ENCODE measurements at regions not wholly inside any gene's neighbourhood (a gene's known extent, or its start where the extent isn't known, plus 50 kb on each side); places are given as distances from the start of the nearest gene placed in this dataset.

DNA sequence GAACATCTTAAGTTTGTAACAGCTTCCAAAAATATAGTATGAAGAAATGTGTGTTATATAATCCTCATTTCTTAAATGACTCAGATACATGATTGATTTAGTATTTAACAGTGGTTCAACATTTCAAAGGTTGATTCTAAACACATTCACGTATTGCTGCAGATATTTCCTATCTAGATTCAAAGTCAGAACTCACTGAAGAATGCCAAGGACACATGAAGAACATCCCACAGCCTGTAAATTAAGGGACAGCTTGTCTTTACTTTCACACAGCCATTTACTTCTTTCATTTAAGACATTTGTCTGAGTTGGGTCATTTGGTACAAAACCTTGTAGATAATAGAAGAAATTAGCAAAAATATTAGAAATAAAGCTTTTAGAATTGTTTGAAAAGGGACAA, 66.9 kb upstream of the CPSF6 start:
- Mint-ChIP-seq H3K4me1 (no peaks in the 10 kb centered on the region), H3K27me3 (no peaks in the 10 kb centered on the region), H3K4me3 (no peak overlapping the region), H3K9me3 (ENCODE audit: insufficient read depth) (peaks cover 3% of the 10 kb centered on the region), H3K27ac (no peak overlapping the region)
- Histone ChIP-seq H3K4me3 (ENCODE audit: control extremely low read depth in 1 of 5, extremely low read depth in 1 of 5, insufficient read depth in 1 of 5, low read depth in 2 of 5, low read length in 4 of 5) (no peak overlapping the region), H2AFZ (ENCODE audit: insufficient read depth, low read depth, low read length, poor library complexity, severe bottlenecking) (no peak overlapping the region), H3K79me2 (ENCODE audit: control insufficient read depth, insufficient read depth, low read length) (no peaks in the 10 kb centered on the region), H3K9me3 (ENCODE audit: control extremely low read depth in 1 of 3, control insufficient read depth in 2 of 3, insufficient read depth in 1 of 3, low read length in 2 of 3) (no peaks in the 10 kb centered on the region), H3K9ac (ENCODE audit: low read length) (no peak overlapping the region), H3K27me3 (replicated peaks in 1 of 4; ENCODE audit: control extremely low read depth in 1 of 4, control insufficient read depth in 3 of 4, insufficient read depth in 4 of 4, low read length in 3 of 4) (no peaks in the 10 kb centered on the region), H3K27ac (ENCODE audit: low read length in 2 of 2) (no peak overlapping the region), H4K20me1 (ENCODE audit: control insufficient read depth, insufficient read depth, low read length, poor library complexity, severe bottlenecking) (no peaks in the 10 kb centered on the region), H3K36me3 (replicated peaks in 1 of 2; ENCODE audit: control extremely low read depth in 1 of 2, control insufficient read depth in 1 of 2, extremely low read depth in 1 of 2, insufficient read depth in 2 of 2, low read length in 1 of 2) (no peaks in the 10 kb centered on the region), H3K4me2 (replicated peaks; ENCODE audit: low read depth, low read length, poor library complexity, severe bottlenecking) (no peak overlapping the region), H3K4me1 (ENCODE audit: control insufficient read depth in 2 of 2, insufficient read depth in 2 of 2, low read length in 2 of 2) (no peaks in the 10 kb centered on the region)
- intact Hi-C loops (cut with micrococcal nuclease): no loop called here
- ATAC-seq (ENCODE audit: low read depth) (no peak), DNase-seq (no peak)
- TF ChIP-seq, protein P1, sequence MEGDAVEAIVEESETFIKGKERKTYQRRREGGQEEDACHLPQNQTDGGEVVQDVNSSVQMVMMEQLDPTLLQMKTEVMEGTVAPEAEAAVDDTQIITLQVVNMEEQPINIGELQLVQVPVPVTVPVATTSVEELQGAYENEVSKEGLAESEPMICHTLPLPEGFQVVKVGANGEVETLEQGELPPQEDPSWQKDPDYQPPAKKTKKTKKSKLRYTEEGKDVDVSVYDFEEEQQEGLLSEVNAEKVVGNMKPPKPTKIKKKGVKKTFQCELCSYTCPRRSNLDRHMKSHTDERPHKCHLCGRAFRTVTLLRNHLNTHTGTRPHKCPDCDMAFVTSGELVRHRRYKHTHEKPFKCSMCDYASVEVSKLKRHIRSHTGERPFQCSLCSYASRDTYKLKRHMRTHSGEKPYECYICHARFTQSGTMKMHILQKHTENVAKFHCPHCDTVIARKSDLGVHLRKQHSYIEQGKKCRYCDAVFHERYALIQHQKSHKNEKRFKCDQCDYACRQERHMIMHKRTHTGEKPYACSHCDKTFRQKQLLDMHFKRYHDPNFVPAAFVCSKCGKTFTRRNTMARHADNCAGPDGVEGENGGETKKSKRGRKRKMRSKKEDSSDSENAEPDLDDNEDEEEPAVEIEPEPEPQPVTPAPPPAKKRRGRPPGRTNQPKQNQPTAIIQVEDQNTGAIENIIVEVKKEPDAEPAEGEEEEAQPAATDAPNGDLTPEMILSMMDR (IDR thresholded peaks at IDR 0.05): no peak
- TF ChIP-seq EZH2 (IDR thresholded peaks at IDR 0.05; ENCODE audit: borderline replicate concordance, insufficient read depth, low read depth, low read length, poor library complexity, severe bottlenecking): no peak
- no CpG with 5 or more reads among the region's 1 CpG for WGBS (ENCODE audit: insufficient coverage)
- POLR2A ChIA-PET: no interaction called here
- CTCF ChIA-PET: interaction anchor here (0.7 kb wide), 1 partner anchor 939 kb away, joined by 5 read pairs; no protein-coding TSS in a partner anchor

DNA sequence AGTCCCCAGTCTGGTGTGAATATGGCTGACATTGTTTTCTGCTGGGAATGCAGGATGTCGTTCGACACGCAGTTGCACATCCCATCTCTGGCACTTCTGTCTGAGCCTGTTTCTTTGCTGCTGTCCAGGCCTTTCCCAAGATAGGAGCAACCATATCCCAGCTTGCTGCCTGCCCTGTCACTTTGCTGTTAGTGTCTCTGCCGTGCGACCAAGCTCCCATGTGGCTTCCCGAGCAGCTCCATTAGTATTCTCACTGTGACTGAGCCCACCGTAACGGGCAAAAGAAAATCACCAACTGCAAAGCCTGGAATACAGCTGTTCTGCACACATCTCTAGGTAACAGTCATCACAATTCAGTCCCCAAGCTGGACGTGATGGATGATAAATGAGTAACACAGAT, 66.0 kb upstream of the CPSF6 start:
- DNase-seq (no peak), ATAC-seq (ENCODE audit: low read depth) (no peak)
- Histone ChIP-seq H3K4me2 (replicated peaks; ENCODE audit: low read depth, low read length, poor library complexity, severe bottlenecking) (no peak overlapping the region), H3K27me3 (replicated peaks in 1 of 4; ENCODE audit: control extremely low read depth in 1 of 4, control insufficient read depth in 3 of 4, insufficient read depth in 4 of 4, low read length in 3 of 4) (no peaks in the 10 kb centered on the region), H3K4me3 (ENCODE audit: control extremely low read depth in 1 of 5, extremely low read depth in 1 of 5, insufficient read depth in 1 of 5, low read depth in 2 of 5, low read length in 4 of 5) (no peak overlapping the region), H2AFZ (ENCODE audit: insufficient read depth, low read depth, low read length, poor library complexity, severe bottlenecking) (no peak overlapping the region), H4K20me1 (ENCODE audit: control insufficient read depth, insufficient read depth, low read length, poor library complexity, severe bottlenecking) (no peaks in the 10 kb centered on the region), H3K27ac (ENCODE audit: low read length in 2 of 2) (no peak overlapping the region), H3K79me2 (ENCODE audit: control insufficient read depth, insufficient read depth, low read length) (no peaks in the 10 kb centered on the region), H3K36me3 (replicated peaks in 1 of 2; ENCODE audit: control extremely low read depth in 1 of 2, control insufficient read depth in 1 of 2, extremely low read depth in 1 of 2, insufficient read depth in 2 of 2, low read length in 1 of 2) (no peaks in the 10 kb centered on the region), H3K4me1 (ENCODE audit: control insufficient read depth in 2 of 2, insufficient read depth in 2 of 2, low read length in 2 of 2) (no peaks in the 10 kb centered on the region), H3K9me3 (ENCODE audit: control extremely low read depth in 1 of 3, control insufficient read depth in 2 of 3, insufficient read depth in 1 of 3, low read length in 2 of 3) (no peaks in the 10 kb centered on the region), H3K9ac (ENCODE audit: low read length) (no peak overlapping the region)
- no peak overlapping the region for H3K4me3 Mint-ChIP-seq
- H3K4me1 Mint-ChIP-seq: no peaks in the 10 kb centered on the region
- TF ChIP-seq EZH2 (IDR thresholded peaks at IDR 0.05; ENCODE audit: borderline replicate concordance, insufficient read depth, low read depth, low read length, poor library complexity, severe bottlenecking): no peak
- TF ChIP-seq, protein P1 (IDR thresholded peaks at IDR 0.05): no peak
- POLR2A ChIA-PET: no interaction called here
- H3K27ac Mint-ChIP-seq: no peak overlapping the region
- H3K27me3 Mint-ChIP-seq: no peaks in the 10 kb centered on the region
- WGBS (ENCODE audit: insufficient coverage): 96% methylated on average over 6 of the region's 9 CpGs
- CTCF ChIA-PET: no interaction called here
- peaks cover 3% of the 10 kb centered on the region for H3K9me3 Mint-ChIP-seq (ENCODE audit: insufficient read depth)
- intact Hi-C loops (cut with micrococcal nuclease): no loop called here
